H1 (cell line): ENCODE measurements at regions not wholly inside any gene's neighbourhood (a gene's known extent, or its start where the extent isn't known, plus 50 kb on each side); places are given as distances from the start of the nearest gene placed in this dataset.

Source experiments
- CTCF ChIA-PET: fragments of 300-600 bp; sonication (Branson Sonifier 250); formaldehyde crosslinking; loops from one replicate; lab custom pipeline; 2021; ENCODE audit not compliant: partially characterized antibody; lab: Charles Lee
- POLR2A ChIA-PET: fragments of 300-600 bp; sonication (Branson Sonifier 250); formaldehyde crosslinking; loops from one replicate; lab custom pipeline; 2021; ENCODE audit warnings: inconsistent platforms; ENCODE audit not compliant: partially characterized antibody; lab: Charles Lee
- DNase-seq, 2 experiments: peaks; one replicate each; pipeline versions ENCODE4 v3.0.0 to v3.0.0-alpha.2; 2010 to 2022; ENCODE audit warnings: low spot score in 2 of 2, low read depth in 1 of 2, mixed read lengths in 1 of 2
- FAIRE-seq: peaks from 2 replicates; lab custom pipeline; 2011; peaks lifted over from hg19 to GRCh38; lab: Jason Lieb, UNC
- H2AFZ ChIP-seq: 2 replicates; pipeline ENCODE4 v1.8.1; 2012; ENCODE audit warnings: low read length, inconsistent platforms
- H2AK5ac ChIP-seq: 2 replicates; pipeline ENCODE4 v1.6.1; 2013; ENCODE audit warnings: low read depth, low read length
- H2BK120ac ChIP-seq: replicated peaks from 2 replicates; pipeline ENCODE3; 2013; ENCODE audit warnings: low read depth, low read length, inconsistent platforms
- H2BK12ac ChIP-seq: 2 replicates; pipeline ENCODE4 v1.6.1; 2013; ENCODE audit warnings: low read depth, low read length
- H2BK15ac ChIP-seq: 2 replicates; pipeline ENCODE4 v1.6.1; 2013; ENCODE audit warnings: low read length
- H2BK20ac ChIP-seq: 2 replicates; pipeline ENCODE4 v1.6.1; 2013; ENCODE audit warnings: low read length
- H2BK5ac ChIP-seq: 2 replicates; pipeline ENCODE4 v1.6.1; 2013; ENCODE audit warnings: low read depth, low read length
- H3K14ac ChIP-seq: 2 replicates; pipeline ENCODE4 v1.6.1; 2013; ENCODE audit warnings: inconsistent platforms; ENCODE audit not compliant: insufficient read length
- H3K18ac ChIP-seq: 2 replicates; pipeline ENCODE4 v1.6.1; 2013; ENCODE audit warnings: low read length; ENCODE audit errors: extremely low read depth
- H3K23ac ChIP-seq: 2 replicates; pipeline ENCODE4 v1.6.1; 2013; ENCODE audit warnings: inconsistent platforms; ENCODE audit not compliant: insufficient read length
- H3K23me2 ChIP-seq: 2 replicates; pipeline ENCODE4 v1.6.1; 2013; ENCODE audit warnings: low read depth, low read length
- H3K27ac ChIP-seq: 2 replicates; pipeline ENCODE4 v1.6.1; 2011; ENCODE audit warnings: low read depth, low read length, inconsistent platforms
- H3K27me3 ChIP-seq, 4 experiments: replicated peaks in 1 of 4; 1 replicate in 1 of 4; 2 replicates in 3 of 4; pipeline versions ENCODE4 v1.6.1 to v1.8.1; 2011 to 2013; ENCODE audit warnings: low read length in 3 of 4, mild to moderate bottlenecking in 3 of 4, inconsistent platforms in 2 of 4, mixed read lengths in 2 of 4, moderate library complexity in 1 of 4; ENCODE audit not compliant: control insufficient read depth in 3 of 4, insufficient read depth in 3 of 4; ENCODE audit errors: extremely low read depth in 1 of 4
- H3K36me3 ChIP-seq, 4 experiments: 2 replicates each; pipeline versions ENCODE4 v1.6.1 to v1.8.1; 2011 to 2013; ENCODE audit warnings: mild to moderate bottlenecking in 4 of 4, low read length in 3 of 4, moderate library complexity in 2 of 4, control low read depth in 1 of 4, inconsistent platforms in 1 of 4; ENCODE audit not compliant: insufficient read depth in 4 of 4, control insufficient read depth in 2 of 4
- H3K4ac ChIP-seq: replicated peaks from 2 replicates; pipeline ENCODE3; 2013; ENCODE audit warnings: low read length, low read depth, mixed read lengths, inconsistent platforms; ENCODE audit not compliant: insufficient read length
- H3K4me1 ChIP-seq, 4 experiments: replicated peaks in 1 of 4; 1 replicate in 1 of 4; 2 replicates in 3 of 4; pipeline versions ENCODE4 v1.6.1 to v1.8.1; 2011 to 2013; ENCODE audit warnings: low read length in 3 of 4, inconsistent platforms in 2 of 4, mixed read lengths in 1 of 4; ENCODE audit not compliant: insufficient read depth in 4 of 4, control insufficient read depth in 3 of 4
- H3K4me2 ChIP-seq, 2 experiments: 2 replicates each; pipeline versions ENCODE4 v1.6.1 to v1.8.1; 2011 to 2013; ENCODE audit warnings: low read depth in 2 of 2, low read length in 2 of 2, control low read depth in 1 of 2, inconsistent platforms in 1 of 2, mild to moderate bottlenecking in 1 of 2; ENCODE audit not compliant: insufficient read depth in 1 of 2
- H3K4me3 ChIP-seq, 4 experiments: fragments of 200-600, 300-600 bp in 1 of 4; sonication (generic), shearing (Covaris generic), sonication (Bioruptor Twin) in 1 of 4; 2 replicates each; pipeline versions ENCODE4 v1.5.1 to v1.8.1; 2011 to 2016; ENCODE audit warnings: low read length in 4 of 4, low read depth in 3 of 4, control low read depth in 2 of 4, inconsistent platforms in 2 of 4, mild to moderate bottlenecking in 2 of 4, mixed read lengths in 1 of 4, moderate library complexity in 1 of 4; ENCODE audit not compliant: insufficient read depth in 2 of 4; ENCODE audit errors: extremely low read depth in 1 of 4
- H3K56ac ChIP-seq: replicated peaks from 2 replicates; pipeline ENCODE3; 2013; ENCODE audit warnings: low read depth, mild to moderate bottlenecking, mixed read lengths, low read length, inconsistent platforms; ENCODE audit not compliant: insufficient read length
- H3K79me1 ChIP-seq: 2 replicates; pipeline ENCODE4 v1.6.1; 2013; ENCODE audit warnings: low read depth, low read length, control low read depth
- H3K79me2 ChIP-seq, 2 experiments: 2 replicates each; pipeline versions ENCODE4 v1.6.1 to v1.8.1; 2012 to 2013; ENCODE audit warnings: low read length in 2 of 2, mild to moderate bottlenecking in 2 of 2, inconsistent platforms in 1 of 2; ENCODE audit not compliant: insufficient read depth in 2 of 2, control insufficient read depth in 1 of 2
- H3K9ac ChIP-seq, 4 experiments: replicated peaks in 1 of 4; 1 replicate in 1 of 4; 2 replicates in 3 of 4; pipeline versions ENCODE4 v1.6.1 to v1.8.1; 2011 to 2013; ENCODE audit warnings: low read depth in 3 of 4, low read length in 3 of 4, control low read depth in 2 of 4, mild to moderate bottlenecking in 2 of 4, moderate library complexity in 2 of 4, inconsistent platforms in 1 of 4; ENCODE audit errors: extremely low read depth in 1 of 4
- H3K9me3 ChIP-seq, 2 experiments: 2 replicates each; pipeline versions ENCODE4 v1.6.1 to v1.8.1; 2012 to 2013; ENCODE audit warnings: mild to moderate bottlenecking in 2 of 2, moderate library complexity in 2 of 2, control low read depth in 1 of 2, inconsistent platforms in 1 of 2, low read depth in 1 of 2, low read length in 1 of 2, mixed read lengths in 1 of 2; ENCODE audit not compliant: insufficient read depth in 2 of 2
- H4K20me1 ChIP-seq, 2 experiments: replicated peaks in 1 of 2; 2 replicates each; pipeline versions ENCODE3 to v1.8.1; 2011 to 2013; ENCODE audit warnings: inconsistent platforms in 2 of 2, low read length in 2 of 2, mild to moderate bottlenecking in 1 of 2; ENCODE audit not compliant: insufficient read depth in 2 of 2, control insufficient read depth in 1 of 2
- H4K5ac ChIP-seq: 2 replicates; pipeline ENCODE4 v1.6.1; 2013; ENCODE audit warnings: low read length, low read depth, mixed read lengths, inconsistent platforms; ENCODE audit not compliant: insufficient read length
- H4K8ac ChIP-seq: 2 replicates; pipeline ENCODE4 v1.8.0; 2013; ENCODE audit warnings: mild to moderate bottlenecking, moderate library complexity, low read length, inconsistent platforms; ENCODE audit not compliant: insufficient read depth; ENCODE audit errors: extremely low read depth
- H4K91ac ChIP-seq: replicated peaks from 2 replicates; pipeline ENCODE3; 2013; ENCODE audit warnings: low read length, mixed read lengths, inconsistent platforms; ENCODE audit not compliant: insufficient read length
- HDAC2 ChIP-seq, 2 experiments: fragments of 300-600 bp in 1 of 2; sonication (generic) in 1 of 2; IDR thresholded peaks; 2 replicates each; pipeline ENCODE4 v1.6.1; 2011 to 2012; ENCODE audit warnings: low read depth in 2 of 2, low read length in 2 of 2, mild to moderate bottlenecking in 2 of 2, moderate library complexity in 2 of 2, borderline replicate concordance in 1 of 2, inconsistent platforms in 1 of 2
- ZNF274 ChIP-seq: IDR thresholded peaks from 2 replicates; pipeline ENCODE4 v1.7.0; 2012; ENCODE audit warnings: low read length, borderline replicate concordance; ENCODE audit errors: extremely low read depth
- WGBS, 2 experiments: shearing (Covaris generic) in 1 of 2; methylation state at CpG; one replicate each; pipeline versions ENCODE4 v1.1.6 to v1.1.7; 2013 to 2015; ENCODE audit warnings: low lambda C conversion rate in 2 of 2, mixed read lengths in 2 of 2, inconsistent platforms in 1 of 2, low coverage in 1 of 2, missing lambda C conversion rate in 1 of 2; ENCODE audit not compliant: insufficient replicate concordance in 2 of 2, insufficient coverage in 1 of 2, insufficient read length in 1 of 2; ENCODE audit errors: extremely low coverage in 1 of 2, missing lambda C conversion rate in 1 of 2; 5-methylcytosine and 5-hydroxymethylcytosine counted together

GRCh38 chr9:135174981-135175380 lies 87.5 kb downstream of the OLFM1 start:
- DNase-seq (no peak), FAIRE-seq (no peak)
- Histone ChIP-seq H2AK5ac (no peak overlapping the region), H3K14ac (no peak overlapping the region), H3K9me3 (no peaks in the 10 kb centered on the region), H2AFZ (no peak overlapping the region), H3K4me1 (no peaks in the 10 kb centered on the region), H3K79me2 (no peaks in the 10 kb centered on the region), H3K23me2 (no peaks in the 10 kb centered on the region), H3K27ac (no peak overlapping the region), H3K9ac (no peak overlapping the region), H3K4ac (no peak overlapping the region), H2BK12ac (no peak overlapping the region), H3K18ac (no peak overlapping the region; the same call in 1 of the 2 replicates), H3K79me1 (no peaks in the 10 kb centered on the region), H4K91ac (no peak overlapping the region), H4K5ac (no peak overlapping the region), H3K56ac (no peak overlapping the region), H3K36me3 (no peaks in the 10 kb centered on the region), H3K27me3 (no peaks in the 10 kb centered on the region; a peak in 1 of 7 replicates), H3K4me2 (no peak overlapping the region), H2BK20ac (no peak overlapping the region), H2BK120ac (no peak overlapping the region), H3K23ac (no peak overlapping the region), H4K8ac (no peak overlapping the region), H2BK15ac (no peak overlapping the region), H3K4me3 (no peak overlapping the region), H4K20me1 (peaks cover 0 to 1% of the 10 kb centered on the region in 2 experiments), H2BK5ac (no peak overlapping the region)
- CTCF ChIA-PET: interaction anchor here (1.0 to 1.1 kb wide), 3 partner anchors 9 to 191 kb away, joined by 3 to 5 read pairs (median 3); no protein-coding TSS in a partner anchor
- POLR2A ChIA-PET: no interaction called here
- 94% methylated on average over 11 of the region's 11 CpGs; no CpG with 5 or more reads in 1 of the 2 experiments for WGBS, 2 experiments
- TF ChIP-seq HDAC2 (IDR thresholded peaks at IDR 0.05; ENCODE audit: borderline replicate concordance in 1 of 2, low read depth in 2 of 2, low read length in 2 of 2) (no peak), ZNF274 (no peak)
